GM18909 (cell line): ENCODE measurements at regions not wholly inside any gene's neighbourhood (a gene's known extent, or its start where the extent isn't known, plus 50 kb on each side); places are given as distances from the start of the nearest gene placed in this dataset.

Experiments used
- ATAC-seq: cut with Tn5 transposase; IDR thresholded peaks from one replicate; pipeline ENCODE4 v1.9.1; 2021; ENCODE audit warnings: mild to moderate bottlenecking; ENCODE audit not compliant: unreplicated experiment, poor library complexity

GRCh38 chr12:131482199-131482598 lies 228.7 kb upstream of the SFSWAP start:
- ATAC-seq: no peak

GRCh38 chr12:131482686-131483085 lies 228.2 kb upstream of the SFSWAP start:
- no peak for ATAC-seq

DNA sequence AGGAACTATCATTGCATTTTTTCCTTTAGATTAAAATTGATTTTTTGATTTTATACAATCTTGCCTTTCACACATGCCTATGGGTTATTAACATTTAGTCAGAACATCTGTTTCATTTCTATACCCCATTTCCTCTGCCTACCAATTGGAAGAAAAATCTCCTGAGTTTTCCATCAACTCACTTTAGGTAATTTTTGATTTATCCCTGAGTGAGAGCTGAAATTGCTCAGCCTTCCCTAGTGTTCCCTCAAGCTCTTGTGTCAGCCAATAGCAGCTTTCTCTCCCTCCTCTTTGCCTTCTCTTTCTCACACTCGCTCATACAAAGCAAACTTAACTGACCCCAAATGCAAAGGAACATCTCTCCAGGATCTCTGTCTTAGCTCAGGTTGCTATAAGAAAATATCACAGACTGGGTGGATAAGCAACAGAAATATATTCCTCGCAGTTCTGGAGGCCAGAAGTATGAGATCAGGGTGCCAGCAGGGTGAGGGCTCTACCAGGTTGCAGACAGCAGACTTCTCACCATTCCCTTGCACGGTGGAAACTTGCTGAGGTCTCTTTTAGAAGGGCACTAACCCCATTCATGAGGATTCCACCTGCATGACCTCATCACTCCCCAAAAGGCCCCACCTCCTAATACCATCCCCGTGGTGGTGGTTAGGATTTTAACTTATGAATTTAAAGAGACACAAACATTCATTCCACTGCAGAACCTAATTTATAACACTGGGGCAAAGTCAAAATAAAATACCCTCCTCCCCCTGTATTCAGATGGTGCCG lies 224.2 kb upstream of the SFSWAP start:
- no peak for ATAC-seq

GRCh38 chr12:131487388-131488124 lies 223.3 kb upstream of the SFSWAP start:
- ATAC-seq: no peak

DNA sequence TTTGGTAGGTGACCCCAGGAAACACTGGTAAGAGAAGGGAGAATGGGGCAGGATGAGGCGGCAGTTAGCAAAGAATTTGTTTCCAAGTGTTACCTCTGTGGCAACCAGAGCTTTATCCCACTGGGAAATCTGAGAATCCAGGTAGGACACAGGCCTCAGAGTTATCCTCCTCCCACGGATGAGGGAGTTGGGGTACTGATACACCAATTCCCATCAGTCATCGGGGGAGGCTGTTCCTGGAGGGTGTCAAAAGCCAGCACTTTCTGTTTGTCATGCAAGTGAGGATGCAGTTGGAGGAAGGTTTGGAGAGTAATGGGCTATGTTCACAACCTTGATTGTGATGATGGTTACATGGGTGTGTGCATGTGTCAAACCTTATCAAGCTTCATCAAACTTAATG lies 221.2 kb upstream of the SFSWAP start:
- ATAC-seq: no peak

DNA sequence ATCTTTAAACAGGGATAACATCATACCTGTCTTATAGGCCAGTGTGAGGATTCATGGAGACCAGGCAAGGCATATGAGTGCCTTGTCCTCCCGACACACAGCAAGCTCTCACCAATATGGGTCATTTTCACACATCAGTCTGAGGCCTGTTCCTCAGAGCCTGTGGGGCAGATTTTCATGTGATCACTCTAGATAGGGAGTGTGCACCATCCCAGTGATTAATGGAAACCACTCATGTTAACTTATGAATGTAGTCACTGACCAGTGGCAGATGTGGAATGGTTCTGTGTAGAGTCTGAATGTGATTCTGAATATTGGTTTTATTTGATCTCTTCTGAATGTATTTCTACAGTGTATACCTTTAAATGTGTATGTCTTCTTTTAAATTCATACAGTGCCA lies 219.7 kb upstream of the SFSWAP start:
- no peak for ATAC-seq

GRCh38 chr12:131491916-131492490 lies 218.9 kb upstream of the SFSWAP start:
- ATAC-seq: no peak

DNA sequence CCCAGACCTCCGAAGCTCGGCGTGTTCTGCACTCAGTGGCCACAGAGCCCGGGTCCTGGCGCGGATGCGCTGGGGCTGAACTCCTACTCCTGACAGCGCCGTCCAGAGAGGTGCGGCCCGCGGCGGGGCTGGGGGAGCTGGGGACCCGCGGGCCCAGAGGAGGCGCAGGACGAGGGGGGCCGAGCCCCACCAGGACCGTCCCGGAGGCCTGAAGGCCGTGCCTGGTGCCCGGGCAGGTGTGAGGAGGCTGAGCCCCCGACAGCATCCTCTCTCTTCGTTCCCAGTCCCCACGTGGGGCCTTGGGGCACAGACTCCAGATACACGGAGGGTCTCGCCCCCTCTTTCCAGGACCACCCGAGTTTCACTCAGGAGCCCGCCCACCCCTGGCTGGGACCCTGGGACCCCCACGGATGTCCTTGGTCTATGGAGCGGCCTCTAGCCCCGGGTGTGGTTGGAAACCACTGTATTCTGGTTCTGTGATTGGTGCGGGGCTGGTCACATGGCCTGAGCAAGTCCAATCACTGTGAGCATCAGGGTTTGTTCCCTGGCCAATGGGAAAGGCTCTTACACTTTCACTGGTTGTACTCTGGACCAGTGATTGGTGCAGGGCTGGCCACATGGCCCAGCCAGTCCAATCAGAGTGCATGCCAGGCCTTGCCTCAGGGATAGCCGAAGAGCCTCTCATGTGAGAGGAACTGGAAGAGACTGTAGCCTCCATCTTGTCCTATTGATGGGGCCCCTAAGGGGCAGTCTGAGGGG lies 217.6 kb upstream of the SFSWAP start:
- no peak for ATAC-seq

DNA sequence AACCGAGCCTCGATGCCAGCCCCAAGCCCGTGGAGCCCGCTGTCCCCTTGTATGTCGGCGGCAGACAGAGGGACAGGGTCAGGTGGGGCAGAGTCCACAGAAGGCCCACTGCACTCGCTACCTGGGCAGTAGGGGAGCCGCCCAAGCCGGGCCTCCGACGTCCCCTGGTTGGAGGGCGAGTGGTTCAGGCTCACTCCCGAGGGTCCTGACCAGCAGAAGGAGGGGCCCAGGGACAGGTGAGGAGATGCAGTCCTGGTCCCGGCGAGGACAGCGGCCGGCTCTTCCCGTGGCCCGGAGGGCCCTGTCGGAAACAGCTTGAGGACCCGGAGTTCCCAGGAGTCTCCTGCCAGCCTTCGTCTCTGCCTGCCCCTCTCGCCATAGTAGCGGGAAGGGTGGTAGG lies 216.7 kb upstream of the SFSWAP start:
- ATAC-seq: no peak

GRCh38 chr12:131494741-131495524 lies 216.0 kb upstream of the SFSWAP start:
- ATAC-seq: no peak

DNA sequence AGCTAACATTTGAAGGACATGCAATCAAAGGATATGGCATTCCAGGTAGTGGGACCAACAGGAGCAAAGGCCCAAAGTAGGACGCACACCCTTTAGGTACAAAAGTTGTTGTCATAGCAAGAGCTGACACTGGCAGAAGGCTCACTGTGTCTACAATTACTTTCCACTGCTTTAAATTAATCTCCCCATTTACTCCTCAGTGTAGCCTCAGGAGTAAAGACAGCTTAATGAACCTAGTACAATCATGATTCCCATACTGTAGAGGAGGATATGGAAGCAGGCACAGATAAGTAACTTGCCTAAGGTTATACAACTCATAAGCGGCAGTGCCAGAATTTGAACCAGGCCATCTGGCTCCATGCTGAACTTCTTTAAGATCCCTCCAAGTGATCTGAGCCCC lies 212.9 kb upstream of the SFSWAP start:
- ATAC-seq: no peak

GRCh38 chr12:131499160-131499863 lies 211.6 kb upstream of the SFSWAP start:
- no peak for ATAC-seq

DNA sequence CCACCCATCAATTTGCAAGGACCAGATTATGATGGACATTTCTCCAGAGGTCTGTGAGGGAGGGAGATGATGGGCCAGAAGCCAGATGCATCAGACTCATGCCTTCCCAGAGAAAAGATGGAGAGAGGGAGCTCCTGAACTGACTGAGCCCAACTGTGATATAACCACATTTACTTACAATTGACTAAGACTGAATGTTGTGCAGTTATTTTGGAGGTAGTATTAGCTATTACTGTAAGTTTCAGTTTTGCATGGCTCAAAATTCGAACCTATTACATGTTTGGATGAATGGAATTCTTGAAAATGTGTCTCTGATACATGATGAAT lies 211.1 kb upstream of the SFSWAP start:
- ATAC-seq: no peak

DNA sequence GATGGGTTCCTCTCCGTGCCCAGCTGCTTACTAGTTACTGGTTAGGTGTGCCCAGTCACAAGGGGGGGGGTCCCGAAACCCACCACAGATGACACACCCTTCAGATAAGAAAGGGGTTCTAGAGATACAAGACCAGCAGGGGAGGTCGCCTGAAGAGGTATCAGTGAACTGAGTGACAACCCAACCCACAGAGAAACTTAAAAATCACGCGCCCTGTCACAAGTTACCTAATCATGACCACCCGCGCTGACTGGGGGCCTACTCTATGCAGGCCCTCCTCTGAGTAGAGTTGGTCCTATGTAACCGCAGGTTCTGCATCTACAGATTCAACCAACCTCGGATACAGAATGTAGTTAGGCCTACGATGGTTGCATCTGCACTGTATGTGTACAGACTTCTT lies 210.3 kb upstream of the SFSWAP start:
- ATAC-seq: no peak

DNA sequence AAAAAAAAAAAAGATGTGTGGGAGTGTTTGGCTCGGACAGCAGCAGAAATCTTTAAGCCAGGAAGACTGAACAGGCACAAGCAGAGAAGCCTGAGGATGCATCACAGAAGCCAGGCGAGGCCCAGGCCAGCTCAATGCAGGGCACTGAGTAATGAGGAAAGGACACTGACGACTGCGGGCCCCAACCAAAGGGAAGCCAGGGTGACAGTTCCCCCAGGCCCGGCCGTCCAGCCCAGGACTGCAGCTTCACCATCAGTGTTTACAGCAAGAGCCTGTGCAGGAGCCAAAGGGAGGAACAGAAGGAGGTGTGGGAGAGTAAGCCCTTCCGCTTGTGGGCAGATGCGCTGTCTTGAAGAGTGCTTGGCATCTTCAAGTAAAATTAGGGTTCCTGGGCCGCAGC lies 205.3 kb upstream of the SFSWAP start:
- ATAC-seq: no peak

GRCh38 chr12:131506426-131506825 lies 204.5 kb upstream of the SFSWAP start:
- no peak for ATAC-seq

GRCh38 chr12:131507094-131507493 lies 203.8 kb upstream of the SFSWAP start:
- no peak for ATAC-seq

DNA sequence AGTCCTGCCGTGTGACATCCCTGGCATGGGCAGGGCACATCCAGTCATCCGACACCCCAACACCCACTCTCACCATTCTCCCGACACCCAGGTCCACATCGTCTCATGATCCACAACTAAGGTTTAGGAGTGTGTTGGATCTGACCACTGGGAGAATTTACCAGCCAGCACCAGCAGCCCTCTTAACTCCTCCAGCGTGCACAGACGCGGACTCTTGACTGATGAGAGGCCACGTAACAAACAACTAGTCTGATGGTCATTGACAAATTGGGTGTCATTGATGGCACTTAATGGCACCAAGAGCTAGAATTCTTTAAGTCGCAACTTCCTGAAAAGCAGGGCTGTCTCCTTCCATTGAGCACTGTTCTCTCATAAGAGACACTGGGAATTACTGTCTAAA lies 203.0 kb upstream of the SFSWAP start:
- no peak for ATAC-seq

DNA sequence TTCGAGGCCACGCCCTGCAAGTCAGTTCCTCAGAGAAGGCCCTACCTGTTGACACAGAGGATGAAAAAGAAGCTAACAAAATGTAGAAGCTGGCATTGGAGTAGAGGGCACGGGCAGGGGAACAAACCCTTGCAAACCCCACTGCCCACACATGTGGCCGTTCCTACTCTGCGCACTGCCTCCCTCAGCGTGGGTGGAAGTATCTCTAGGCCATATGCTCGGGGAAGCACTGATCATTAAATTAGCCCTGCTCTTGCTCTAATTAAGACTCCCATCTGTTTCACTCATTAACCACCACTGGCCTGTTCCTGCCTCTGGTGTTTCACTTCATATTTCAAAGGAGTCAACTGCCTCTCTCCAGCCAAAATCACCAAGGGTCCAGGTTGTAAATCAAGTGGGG lies 201.2 kb upstream of the SFSWAP start:
- no peak for ATAC-seq

DNA sequence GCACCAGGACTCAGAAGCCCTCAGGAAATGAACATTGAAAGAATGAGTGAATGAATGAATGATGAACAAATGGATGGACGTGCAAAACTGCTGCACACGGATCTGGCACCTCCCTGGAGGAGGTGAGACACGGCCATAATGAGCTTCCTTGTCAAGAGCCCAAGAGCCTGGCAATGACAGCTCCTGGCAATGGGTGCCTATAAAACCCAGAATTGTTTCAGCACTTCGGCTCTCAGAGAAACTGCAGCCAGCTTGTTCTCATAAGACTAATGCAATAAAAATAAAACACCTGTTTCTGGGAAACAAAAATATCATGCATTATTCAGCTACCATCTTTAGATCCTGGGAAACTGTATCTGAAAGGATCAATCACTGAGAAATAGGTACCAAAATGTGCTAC lies 200.5 kb upstream of the SFSWAP start:
- ATAC-seq: no peak
